Epidermal melanocyte (primary cell): ENCODE measurements at regions not wholly inside any gene's neighbourhood (a gene's known extent, or its start where the extent isn't known, plus 50 kb on each side); places are given as distances from the start of the nearest gene placed in this dataset.
"Not testable (repeated sequence)": the region's sequence is repeated elsewhere in the genome, so short reads cannot be mapped to it uniquely, and the experiment has no call there.

Experiments used
- DNase-seq: peaks from one replicate; pipeline ENCODE4 v3.0.0; 2011; ENCODE audit warnings: low spot score; ENCODE audit not compliant: insufficient read length

DNA sequence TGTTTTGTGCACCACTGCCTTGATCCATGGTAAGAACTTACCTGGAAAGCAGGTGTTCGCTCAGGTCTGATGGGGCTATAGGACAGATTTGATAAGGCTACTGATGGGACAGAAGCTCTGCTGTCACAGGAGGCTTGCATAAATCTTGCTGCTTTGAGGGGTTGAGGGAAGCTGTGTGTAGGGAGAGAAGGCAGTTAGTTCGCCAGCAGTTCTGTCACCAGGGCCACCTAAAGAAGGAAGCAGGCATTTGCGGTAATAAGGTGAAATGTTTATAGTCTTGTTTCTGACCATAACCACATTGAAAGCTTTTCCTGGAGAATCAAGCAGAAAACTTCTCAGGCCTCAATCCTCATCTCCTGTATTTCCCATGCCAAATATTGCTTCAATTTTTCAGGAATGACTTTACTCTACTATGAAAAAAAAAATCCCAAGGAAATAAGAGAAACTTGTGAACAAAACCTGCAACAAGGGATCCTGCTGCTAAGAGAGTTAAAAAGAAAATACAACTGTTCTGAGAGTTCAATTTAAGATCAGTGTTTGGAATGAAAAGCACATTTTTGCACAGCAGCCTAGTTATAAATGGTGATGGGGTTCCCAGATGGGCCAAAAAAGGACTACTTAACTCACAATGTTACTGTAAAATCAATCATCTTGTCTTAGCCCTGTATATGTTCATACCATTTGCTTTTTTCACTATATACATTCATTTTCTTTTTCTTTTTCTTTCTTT is 122.0 kb upstream of the RANBP3L start:
- DNase-seq: no peak

DNA sequence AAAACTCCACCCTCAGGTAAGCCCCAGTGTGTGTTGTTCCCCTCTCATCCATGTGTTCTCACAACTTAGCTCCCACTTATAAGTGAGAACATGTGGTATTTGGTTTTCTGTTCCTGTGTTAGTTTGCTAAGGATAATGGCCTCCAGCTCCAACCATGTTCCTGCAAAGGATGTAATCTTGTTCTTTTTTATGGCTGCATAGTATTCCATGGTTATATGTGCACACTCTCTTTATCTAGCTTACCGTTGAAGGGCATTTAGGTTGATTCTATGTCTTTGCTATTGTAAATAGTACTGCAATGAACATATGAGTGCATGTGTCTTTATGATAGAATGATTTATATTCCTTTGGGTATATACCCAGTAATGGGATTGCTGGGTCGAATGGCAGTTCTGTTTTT is 124.4 kb upstream of the RANBP3L start:
- not testable (repeated sequence) for DNase-seq

DNA sequence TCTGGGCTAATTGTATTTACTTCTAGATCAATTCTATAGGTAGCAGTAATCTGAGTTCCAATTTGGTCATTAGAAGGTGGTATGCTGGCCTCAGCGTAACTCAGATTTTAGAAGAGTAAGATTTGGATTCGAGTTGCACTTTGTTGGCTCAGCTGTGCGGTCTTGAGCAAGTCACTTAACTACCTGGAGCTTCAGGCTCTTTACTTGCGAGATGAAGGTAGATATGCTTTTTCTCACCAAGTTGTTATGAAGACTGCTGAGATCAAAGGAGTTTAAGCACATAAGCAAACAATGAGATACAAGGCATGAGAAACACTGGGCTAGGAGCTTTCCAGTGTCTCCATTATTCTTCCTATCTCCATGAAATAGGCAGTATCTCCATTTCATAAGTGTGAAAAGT is 133.8 kb upstream of the RANBP3L start:
- DNase-seq: no peak

DNA sequence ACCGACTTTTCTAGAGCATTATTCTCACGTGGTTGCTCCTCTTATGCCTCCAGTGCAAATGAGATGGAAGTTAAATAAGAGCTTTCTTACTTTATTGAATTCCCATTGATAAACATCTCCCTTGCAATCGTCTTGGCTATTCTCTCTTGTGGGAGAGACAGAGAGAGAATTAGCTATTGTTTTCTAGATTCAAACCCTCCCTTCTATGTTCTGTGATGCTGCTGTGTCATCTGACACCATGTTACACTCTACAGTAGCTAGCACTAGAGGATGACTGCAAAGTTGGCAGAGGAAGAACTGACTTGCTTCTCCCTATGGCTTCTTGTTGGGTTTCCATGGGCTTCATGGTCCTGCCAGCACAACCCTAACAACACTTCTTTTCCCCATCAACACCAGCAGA is 134.6 kb upstream of the RANBP3L start:
- DNase-seq: no peak

DNA sequence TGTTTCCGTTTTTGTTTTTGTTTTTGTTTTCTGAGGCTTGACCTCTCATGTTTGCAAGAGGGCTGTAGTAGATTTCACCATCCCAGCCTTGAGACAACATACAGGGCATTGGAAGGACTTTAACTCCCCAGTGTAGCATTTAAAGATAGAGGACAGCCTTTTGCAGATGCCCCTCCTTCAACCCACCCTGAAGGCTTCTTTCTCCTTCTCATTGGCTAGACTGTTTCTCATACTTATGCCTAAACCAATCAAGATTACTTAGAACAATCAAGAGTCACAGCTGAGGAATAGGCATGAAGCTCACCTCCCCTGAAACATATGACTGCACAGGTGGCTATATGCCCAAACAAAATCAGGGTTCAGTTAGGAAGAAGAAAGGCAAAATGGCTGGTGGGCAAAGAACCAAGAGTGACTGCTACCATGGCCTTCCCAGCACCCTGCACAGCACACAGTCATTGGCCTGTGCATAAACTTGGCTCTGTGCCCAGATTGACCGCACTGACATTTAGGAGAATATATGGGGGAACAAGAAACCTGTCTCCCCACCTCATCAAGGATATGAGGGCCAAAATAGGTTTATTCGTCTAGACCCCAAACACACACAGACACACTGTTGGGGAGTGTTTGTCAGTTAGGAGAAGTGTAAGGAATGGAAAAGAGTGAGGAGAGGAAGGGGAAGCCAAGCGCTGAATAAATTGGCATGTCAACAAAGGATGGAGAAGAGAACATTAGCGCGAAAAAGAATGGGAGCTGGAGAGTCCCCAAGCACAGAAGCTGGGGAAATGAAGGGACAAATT is 137.3 kb upstream of the RANBP3L start:
- no peak for DNase-seq

DNA sequence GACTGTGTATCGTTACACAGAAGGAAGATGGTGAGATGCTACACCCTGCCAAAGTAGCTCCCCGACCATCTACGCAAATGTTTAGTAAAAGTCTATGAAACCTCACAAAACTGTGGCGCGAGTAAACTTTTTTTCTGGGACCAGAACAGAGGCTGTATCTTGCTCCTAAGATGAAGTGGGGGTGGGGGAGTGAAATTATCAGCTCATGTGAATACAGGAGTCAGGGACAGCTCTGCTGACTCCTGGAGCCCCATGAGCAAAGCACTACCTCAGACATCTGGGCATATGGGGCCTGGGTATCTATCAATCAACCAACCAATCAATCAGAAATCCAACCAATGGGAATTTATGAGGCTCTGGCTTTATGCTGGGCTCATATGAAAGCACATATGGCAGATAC is 138.6 kb upstream of the RANBP3L start:
- DNase-seq: no peak

DNA sequence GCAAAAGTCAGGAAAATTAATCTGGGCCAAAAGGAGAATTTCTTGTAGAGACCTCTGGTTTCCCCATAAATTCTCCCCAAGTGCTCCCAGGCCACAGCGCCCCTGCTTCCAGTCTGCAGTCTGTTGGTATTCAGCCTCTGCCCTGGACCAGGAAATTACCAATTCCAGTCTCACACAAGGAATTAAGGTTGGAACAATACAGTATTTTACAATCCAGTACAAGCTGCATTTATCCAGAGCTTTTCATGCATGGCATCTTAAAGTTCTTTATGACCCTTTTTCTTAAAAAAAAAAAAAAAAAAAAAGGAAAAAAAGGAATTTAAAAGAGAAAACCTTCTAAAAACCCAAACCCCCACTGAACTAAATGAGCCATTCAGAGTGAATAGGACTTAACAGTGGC is 139.6 kb upstream of the RANBP3L start:
- no peak for DNase-seq

DNA sequence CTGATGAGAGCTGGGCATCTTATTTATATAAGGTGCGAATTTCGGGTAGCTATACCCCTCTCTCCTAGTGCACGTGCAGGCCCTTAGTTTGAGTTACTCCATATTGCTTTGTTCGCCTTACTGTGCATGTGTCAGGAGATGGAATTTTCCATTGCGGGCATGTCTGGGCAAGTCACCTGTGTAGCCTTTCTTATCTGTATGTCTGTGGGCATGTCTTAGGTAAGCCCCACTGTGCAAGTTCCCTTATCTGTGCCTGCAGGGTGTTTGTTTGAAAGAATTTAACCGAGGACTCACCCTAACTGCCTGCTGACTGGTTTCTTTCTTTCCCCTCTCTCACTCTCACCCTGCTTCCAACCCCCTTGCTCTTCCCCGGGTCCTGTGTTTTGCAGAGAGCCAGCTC is 140.7 kb upstream of the RANBP3L start:
- no peak for DNase-seq

DNA sequence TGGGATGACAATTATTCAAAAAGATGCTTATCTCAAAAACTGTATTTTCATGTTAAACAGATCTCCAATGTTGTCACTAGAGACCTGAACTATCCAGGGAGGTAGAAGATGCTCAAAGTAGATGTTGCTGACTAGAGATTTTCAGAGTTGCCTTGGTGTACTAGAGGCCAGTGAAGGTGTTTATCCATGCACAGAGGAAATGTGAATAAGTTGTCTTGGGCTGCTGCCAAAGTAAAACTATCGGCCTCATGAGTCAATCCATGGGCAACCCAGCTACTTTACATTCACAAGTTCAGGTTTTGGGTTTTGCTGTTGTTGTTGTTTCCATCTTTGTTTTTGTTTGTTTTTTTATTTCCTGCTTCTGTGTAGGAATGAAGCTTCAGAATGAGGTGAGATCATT is 141.1 kb upstream of the RANBP3L start:
- no peak for DNase-seq

DNA sequence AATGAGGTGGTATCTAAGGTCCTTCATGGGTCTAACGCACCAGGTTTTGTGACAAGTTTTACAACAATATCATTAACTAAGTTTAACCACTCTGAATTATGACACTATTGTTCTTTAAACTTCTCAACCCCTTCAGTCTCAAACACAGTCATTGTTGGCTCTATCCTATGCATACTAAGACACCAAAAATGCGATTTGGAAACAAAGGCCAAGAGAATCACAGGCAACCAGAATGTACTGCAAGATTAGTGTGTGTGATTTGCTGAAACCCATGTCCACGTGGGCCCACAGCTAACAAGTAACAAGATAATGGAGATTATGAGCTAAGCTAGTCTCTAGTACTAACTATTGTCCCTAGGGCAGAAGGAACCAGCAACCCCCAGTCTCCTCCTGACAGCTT is 142.2 kb upstream of the RANBP3L start:
- DNase-seq: no peak

DNA sequence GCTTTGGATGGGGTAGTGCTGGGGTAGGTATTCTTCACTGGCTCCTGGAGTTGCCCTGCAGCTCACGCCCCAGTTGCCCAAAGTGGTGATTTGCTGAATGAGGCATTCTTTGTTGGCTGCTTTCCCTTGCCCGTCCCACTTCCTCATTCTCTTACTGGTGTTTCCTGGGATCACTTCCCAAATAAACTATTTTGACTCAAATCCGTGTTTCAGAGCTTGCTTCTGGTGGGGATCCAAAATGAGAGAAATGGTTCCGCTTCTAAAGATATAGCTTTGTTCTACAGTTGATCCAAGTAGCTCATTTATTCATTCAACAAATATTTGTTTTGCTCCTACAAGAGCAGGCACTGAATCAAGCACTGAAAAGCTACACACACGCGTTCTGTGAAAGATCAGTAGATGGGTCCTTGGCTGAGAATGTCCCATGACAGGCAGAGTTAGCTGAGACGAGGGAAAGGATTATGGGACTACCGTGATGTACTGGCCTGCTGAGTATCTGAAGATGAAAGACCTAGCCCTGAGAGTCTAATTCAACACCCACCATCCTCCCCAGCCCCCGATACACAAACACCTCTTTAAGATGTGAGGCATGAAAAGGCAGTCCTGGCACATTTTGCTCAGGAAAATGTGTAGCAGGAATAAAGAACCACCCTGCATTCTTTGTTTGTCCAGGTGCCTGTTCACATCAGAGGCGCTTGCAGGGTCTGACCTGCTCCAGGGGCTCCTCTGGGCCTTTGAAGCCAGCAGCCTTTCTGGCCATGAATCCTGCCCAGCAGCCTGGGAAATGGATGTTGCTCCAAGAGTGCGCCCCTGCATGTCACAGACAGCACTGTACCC is 143.1 kb upstream of the RANBP3L start:
- DNase-seq: no peak

DNA sequence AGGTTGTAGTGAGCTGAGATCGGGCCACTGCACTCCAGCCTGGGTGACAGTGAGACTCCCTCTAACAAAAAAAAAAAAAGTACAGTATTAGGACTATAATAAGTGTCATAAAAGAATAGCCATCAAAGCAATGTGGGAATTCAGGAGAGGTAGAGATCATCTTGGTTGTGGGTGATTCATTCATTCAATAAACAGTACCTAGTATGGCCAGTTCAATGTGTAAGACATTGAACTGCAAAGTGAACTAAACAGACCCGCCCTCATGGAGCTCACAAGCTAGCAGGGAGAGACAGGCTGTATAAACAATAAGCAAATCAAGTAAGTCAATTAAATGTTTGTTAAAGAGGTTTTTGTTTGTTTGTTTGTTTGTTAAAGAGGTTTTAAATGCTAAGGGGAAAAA is 146.1 kb upstream of the RANBP3L start:
- DNase-seq: no peak

DNA sequence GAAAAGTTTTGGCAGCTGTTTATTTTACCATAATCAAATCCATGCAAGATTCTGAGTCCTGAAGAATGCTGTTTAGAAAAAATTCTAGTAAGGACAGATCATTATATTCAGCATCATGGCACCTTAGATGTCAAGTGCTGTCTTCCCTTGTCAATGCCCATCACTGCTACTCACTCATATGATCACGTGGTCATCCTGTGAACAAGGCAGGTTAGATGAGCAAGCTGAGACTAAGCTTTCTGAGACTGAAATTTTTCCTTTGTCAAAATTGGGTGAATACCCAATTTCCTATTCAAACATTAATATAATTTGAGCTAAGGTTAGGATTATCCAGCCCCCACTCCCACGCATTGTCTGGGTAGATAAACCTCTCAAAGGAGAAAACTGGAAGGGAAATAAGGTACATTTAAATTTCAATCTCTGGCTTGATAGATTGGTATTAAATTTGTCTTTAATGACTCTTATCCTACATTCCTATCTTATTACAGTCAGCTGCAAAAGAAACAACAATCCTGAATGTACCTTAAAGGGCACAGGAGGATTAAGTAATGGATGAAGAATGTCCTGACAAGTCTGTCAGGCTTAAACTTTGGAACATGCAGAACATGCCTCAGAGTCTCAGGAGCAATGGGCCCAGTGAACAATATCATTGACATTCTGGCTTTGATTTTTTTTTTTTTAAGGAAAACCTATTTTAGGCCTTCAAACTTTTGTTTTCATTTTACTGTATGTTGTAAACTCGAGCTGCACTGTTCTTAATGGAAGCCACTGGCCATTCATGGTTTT is 148.7 kb upstream of the RANBP3L start:
- no peak for DNase-seq

DNA sequence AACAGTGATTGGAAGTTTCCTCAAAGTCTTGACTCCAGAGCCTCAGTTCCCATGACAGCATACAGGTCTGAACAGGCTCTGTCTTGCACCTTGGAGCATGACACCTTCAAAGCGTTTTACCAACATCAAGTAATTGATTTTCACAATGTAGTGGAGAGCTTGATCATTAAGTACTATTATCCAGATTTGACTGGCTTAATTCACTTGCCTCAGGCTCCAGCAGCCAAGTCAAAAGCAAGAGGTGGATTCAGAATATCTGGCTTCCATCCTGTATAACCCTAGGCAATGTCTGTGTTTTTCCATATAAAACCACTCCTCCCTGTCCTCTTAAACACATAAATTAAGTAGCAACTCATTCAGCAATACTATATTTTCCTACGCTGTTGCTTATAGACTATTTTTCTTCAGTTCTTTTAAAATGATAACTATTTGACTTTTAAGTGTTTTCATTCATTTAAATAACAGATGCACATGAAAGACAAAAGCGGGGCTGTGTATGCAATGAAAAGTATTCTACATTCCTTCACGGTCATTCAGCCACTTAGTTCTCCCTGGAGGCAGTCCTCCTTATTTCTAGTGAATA is 150.8 kb upstream of the RANBP3L start:
- DNase-seq: no peak

DNA sequence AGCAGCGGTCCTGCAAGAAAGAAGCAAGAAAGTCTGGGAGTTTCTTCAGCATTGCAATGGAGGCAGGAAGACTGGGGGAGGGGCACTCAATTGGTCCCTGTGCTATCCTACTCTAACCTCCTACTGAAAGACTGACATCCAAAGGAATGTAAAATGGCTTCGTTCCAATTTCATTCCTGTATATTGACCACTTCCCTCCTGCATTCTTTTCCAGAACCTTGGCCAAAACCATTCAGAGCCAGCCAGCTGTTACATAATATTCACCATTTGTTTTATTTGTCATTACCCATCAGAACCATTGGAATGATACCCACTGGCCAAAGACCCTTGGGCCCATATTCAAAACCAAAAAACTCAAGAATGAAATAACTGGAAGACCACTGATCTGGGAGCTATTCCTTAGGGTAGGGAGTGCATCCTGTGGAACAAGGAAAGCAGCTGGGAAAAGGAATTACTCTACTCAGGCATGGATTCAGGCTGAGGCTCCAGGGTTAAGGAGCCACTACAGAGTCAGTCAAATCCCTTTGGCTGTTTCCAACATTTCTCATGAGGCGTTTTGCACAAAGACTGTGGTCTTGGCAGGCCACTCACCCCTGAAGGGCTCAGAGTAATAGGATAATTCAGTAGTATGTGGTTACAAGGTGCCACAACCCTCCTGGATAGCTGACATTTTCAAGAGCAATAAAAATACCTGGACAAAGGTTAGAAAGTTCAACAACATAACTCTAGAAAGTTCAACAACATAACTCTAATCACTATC is 148.7 kb upstream of the SLC1A3 start:
- no peak for DNase-seq

DNA sequence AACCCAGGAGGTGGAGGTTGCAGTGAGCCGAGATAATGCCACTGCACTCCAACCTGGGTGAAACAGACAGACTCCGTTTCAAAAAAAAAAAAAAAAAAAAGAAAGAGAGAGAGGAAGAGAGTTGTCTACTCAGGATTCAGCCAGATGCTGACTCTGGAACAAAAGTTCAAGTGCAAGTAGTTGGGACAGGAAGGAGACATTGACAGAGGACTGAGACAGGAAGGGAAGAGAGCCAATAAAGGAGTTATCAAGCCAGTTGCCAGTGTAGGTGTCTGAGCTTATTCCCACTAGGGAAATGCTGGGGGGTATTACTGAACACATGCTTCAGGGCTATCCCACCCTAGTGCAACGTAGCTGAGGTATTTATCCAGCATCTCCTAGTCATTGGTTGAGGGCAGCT is 147.7 kb upstream of the SLC1A3 start:
- no peak for DNase-seq

DNA sequence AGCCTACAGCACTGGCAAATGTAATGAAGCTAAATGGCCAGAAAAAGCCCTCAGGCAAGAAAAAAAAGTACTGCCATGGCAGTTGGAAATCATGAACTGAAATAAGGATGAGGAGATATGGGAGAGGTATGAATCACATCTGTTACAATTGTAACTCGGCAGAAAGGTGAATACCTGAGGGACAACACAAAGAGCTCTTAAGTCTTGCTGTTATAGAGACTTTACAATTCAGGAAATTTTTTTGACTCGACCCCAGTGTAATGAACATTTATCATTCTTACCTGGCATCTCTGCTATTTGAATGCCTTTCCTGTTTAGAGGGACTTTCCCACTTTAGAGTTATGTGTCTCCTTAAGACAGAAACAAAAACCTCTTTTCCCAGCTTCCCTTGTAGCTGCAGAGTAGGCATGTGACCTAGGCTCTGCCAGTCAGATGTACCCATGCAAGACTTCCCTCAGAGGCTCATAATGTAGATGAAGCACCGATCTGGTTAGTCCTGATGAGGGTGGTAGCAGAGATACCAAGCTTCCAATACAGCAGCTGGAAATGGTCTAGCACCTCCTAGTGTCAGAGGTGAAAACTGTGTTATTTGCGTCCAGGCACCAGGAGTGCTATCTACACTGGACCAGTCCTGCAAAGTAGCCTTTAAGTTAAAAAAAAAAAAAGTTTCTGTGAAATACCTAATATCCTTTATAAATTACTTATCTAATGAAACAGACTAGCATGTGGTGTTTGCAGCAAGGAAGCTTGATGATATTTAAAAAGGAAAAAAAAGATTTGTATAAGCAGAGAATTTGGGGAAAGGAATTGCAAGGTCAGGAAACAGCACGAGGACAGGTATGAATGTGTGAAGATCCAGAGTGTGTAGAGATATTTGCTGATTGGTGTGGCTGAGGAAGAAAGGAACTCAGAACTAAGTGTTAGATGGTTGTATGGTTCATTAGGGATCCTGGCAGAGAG is 146.9 kb upstream of the SLC1A3 start:
- no peak for DNase-seq

DNA sequence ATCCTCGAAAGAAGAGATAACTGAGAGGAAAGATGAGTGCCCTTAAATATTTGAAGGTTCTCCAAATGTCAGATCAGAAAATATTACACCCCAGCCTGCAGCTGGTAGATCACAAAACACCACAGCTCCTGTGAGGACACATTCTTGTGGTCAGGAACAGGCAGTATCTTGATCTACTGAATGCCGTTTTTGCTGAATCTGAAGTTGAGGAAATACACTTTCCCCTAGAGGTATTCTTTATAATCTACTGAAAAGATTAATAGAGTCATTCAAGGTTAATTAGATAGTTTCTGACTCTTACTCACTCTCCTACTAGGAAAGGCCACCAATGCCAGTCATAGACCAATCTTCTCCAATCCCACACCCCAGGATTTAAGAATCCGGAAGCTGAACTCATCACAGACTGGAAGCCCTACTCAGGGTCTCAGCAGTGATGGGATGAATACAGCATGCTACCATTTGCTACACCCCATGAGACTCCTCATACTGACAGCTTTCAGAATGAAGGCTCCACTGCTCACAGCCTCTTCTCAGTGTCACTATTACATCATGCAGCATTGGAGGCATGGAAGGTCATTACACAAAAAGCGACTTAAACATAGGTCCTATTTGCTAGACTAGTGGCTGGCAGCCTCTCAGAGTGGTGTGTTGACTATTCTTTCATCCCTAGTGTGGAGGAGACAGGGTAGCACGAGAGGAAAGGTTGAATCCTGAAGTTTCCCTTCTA is 143.9 kb upstream of the SLC1A3 start:
- DNase-seq: no peak
